A549 (cell line): ENCODE measurements at regions not wholly inside any gene's neighbourhood (a gene's known extent, or its start where the extent isn't known, plus 50 kb on each side); places are given as distances from the start of the nearest gene placed in this dataset.

Experiments
- CTCF ChIP-seq: fragments of >200 bp; sonication (Bioruptor Twin); formaldehyde crosslinking; IDR thresholded peaks from 3 replicates; pipeline ENCODE4 v1.5.1; 2016
- EP300 ChIP-seq, 2 experiments: fragments of >200 bp; sonication (Bioruptor Twin); formaldehyde crosslinking; IDR thresholded peaks; 2 replicates in 1 of 2; 3 replicates in 1 of 2; pipeline ENCODE4 v1.6.1; 2016 to 2017
- JUNB ChIP-seq: fragments of >200 bp; sonication (Bioruptor Twin); formaldehyde crosslinking; IDR thresholded peaks from 2 replicates; pipeline ENCODE4 v1.6.1; 2016
- NR3C1 ChIP-seq: fragments of >200 bp; sonication (Bioruptor Twin); formaldehyde crosslinking; IDR thresholded peaks from 3 replicates; pipeline ENCODE4 v1.6.1; 2017
- PHF8 ChIP-seq: fragments of 200-600 bp; sonication (generic); IDR thresholded peaks from 2 replicates; pipeline ENCODE4 v1.6.1; 2016; ENCODE audit warnings: low read depth, mild to moderate bottlenecking, antibody characterized with exemption, moderate library complexity, borderline replicate concordance
- POLR2A ChIP-seq: IDR thresholded peaks from 2 replicates; pipeline ENCODE4 v1.6.1; 2012; ENCODE audit warnings: mild to moderate bottlenecking, low read length
- POLR2AphosphoS2 ChIP-seq: conservative IDR thresholded peaks from 2 replicates; pipeline ENCODE4 v1.6.1; 2012; ENCODE audit warnings: low read length, improper control_type of control experiment, inconsistent platforms

- TF ChIP-seq PHF8: no peak
- TF ChIP-seq CTCF: no peak
- TF ChIP-seq POLR2AphosphoS2: no peak
- no peak for TF ChIP-seq EP300 (IDR thresholded peaks at IDR 0.05)
- TF ChIP-seq POLR2A: no peak
- no peak for TF ChIP-seq JUNB
- no peak for TF ChIP-seq NR3C1
Measured at GRCh38 chr12:39081910-39082309, 176.5 kb upstream of the CPNE8 start.
